H9 (cell line): ENCODE measurements at regions not wholly inside any gene's neighbourhood (a gene's known extent, or its start where the extent isn't known, plus 50 kb on each side); places are given as distances from the start of the nearest gene placed in this dataset.

Experiments
- DNase-seq: peaks from one replicate; pipeline ENCODE4 v3.0.0-alpha.2; 2017
- H2AFZ ChIP-seq: one replicate; pipeline ENCODE4 v1.6.1; 2013; ENCODE audit warnings: mild to moderate bottlenecking, low read length, control low read depth, moderate library complexity
- H2AK5ac ChIP-seq: 2 replicates; pipeline ENCODE4 v1.6.1; 2013; ENCODE audit warnings: low read length, control low read depth, mixed read lengths; ENCODE audit not compliant: insufficient read length
- H2BK120ac ChIP-seq: one replicate; pipeline ENCODE4 v1.6.1; 2013; ENCODE audit warnings: low read depth, mild to moderate bottlenecking, low read length, control low read depth, inconsistent platforms; ENCODE audit not compliant: poor library complexity, severe bottlenecking
- H2BK12ac ChIP-seq: 2 replicates; pipeline ENCODE4 v1.6.1; 2013; ENCODE audit warnings: low read length, control low read depth, mixed read lengths, low read depth; ENCODE audit not compliant: insufficient read length
- H2BK15ac ChIP-seq: 2 replicates; pipeline ENCODE4 v1.6.1; 2013; ENCODE audit warnings: low read depth, low read length, control low read depth
- H2BK20ac ChIP-seq: one replicate; pipeline ENCODE4 v1.6.1; 2013; ENCODE audit warnings: low read depth, mild to moderate bottlenecking, low read length, control low read depth, inconsistent platforms; ENCODE audit not compliant: poor library complexity, severe bottlenecking
- H2BK5ac ChIP-seq: 2 replicates; pipeline ENCODE4 v1.6.1; 2013; ENCODE audit warnings: low read length, control low read depth, mixed read lengths; ENCODE audit not compliant: insufficient read length
- H3K14ac ChIP-seq: 2 replicates; pipeline ENCODE4 v1.6.1; 2013; ENCODE audit warnings: low read length, control low read depth; ENCODE audit not compliant: insufficient read depth
- H3K18ac ChIP-seq: 2 replicates; pipeline ENCODE4 v1.6.1; 2013; ENCODE audit warnings: low read depth, mild to moderate bottlenecking, mixed read lengths, low read length, control low read depth; ENCODE audit not compliant: insufficient read length
- H3K23ac ChIP-seq: 2 replicates; pipeline ENCODE4 v1.6.1; 2013; ENCODE audit warnings: low read length, control low read depth, mixed read lengths, low read depth; ENCODE audit not compliant: insufficient read length
- H3K23me2 ChIP-seq: 2 replicates; pipeline ENCODE4 v1.6.1; 2013; ENCODE audit warnings: low read depth, mild to moderate bottlenecking, mixed read lengths, low read length, control low read depth; ENCODE audit not compliant: insufficient read length, poor library complexity, severe bottlenecking
- H3K27ac ChIP-seq: 2 replicates; pipeline ENCODE4 v1.5.1; 2013; ENCODE audit warnings: low read length, control low read depth, mixed read lengths, low read depth; ENCODE audit not compliant: insufficient read length
- H3K27me3 ChIP-seq: 2 replicates; pipeline ENCODE4 v1.6.1; 2013; ENCODE audit warnings: low read length, control low read depth, inconsistent platforms; ENCODE audit not compliant: insufficient read depth
- H3K4ac ChIP-seq: 2 replicates; pipeline ENCODE4 v1.6.1; 2013; ENCODE audit warnings: low read depth, mild to moderate bottlenecking, control low read depth, inconsistent platforms, low read length, moderate library complexity
- H3K4me1 ChIP-seq: 2 replicates; pipeline ENCODE4 v1.6.1; 2013; ENCODE audit warnings: low read length, control low read depth, inconsistent platforms; ENCODE audit not compliant: insufficient read depth
- H3K4me2 ChIP-seq: 2 replicates; pipeline ENCODE4 v1.6.1; 2013; ENCODE audit warnings: low read length, control low read depth, mixed read lengths; ENCODE audit not compliant: insufficient read length, insufficient read depth
- H3K56ac ChIP-seq: 2 replicates; pipeline ENCODE4 v1.6.1; 2013; ENCODE audit warnings: low read depth, mild to moderate bottlenecking, mixed read lengths, low read length, control low read depth; ENCODE audit not compliant: insufficient read length
- H3K79me1 ChIP-seq: 2 replicates; pipeline ENCODE4 v1.6.1; 2013; ENCODE audit warnings: low read depth, mild to moderate bottlenecking, moderate library complexity, low read length, control low read depth, inconsistent platforms; ENCODE audit not compliant: insufficient read depth, poor library complexity, severe bottlenecking
- H3K79me2 ChIP-seq: 2 replicates; pipeline ENCODE4 v1.6.1; 2013; ENCODE audit warnings: low read length, control low read depth, inconsistent platforms; ENCODE audit not compliant: insufficient read depth
- H3K9ac ChIP-seq: 2 replicates; pipeline ENCODE4 v1.6.1; 2013; ENCODE audit warnings: low read length, control low read depth, mixed read lengths; ENCODE audit not compliant: insufficient read length; ENCODE audit errors: extremely low read depth
- H3K9me3 ChIP-seq: one replicate; pipeline ENCODE4 v1.6.1; 2013; ENCODE audit warnings: low read depth, low read length, inconsistent platforms; ENCODE audit not compliant: control insufficient read depth
- H3T11ph ChIP-seq: one replicate; pipeline ENCODE4 v1.6.1; 2013; ENCODE audit warnings: mild to moderate bottlenecking, low read length, control low read depth, inconsistent platforms
- H4K20me1 ChIP-seq: one replicate; pipeline ENCODE4 v1.6.1; 2013; ENCODE audit not compliant: control insufficient read depth, insufficient read length, insufficient read depth
- H4K5ac ChIP-seq: 2 replicates; pipeline ENCODE4 v1.6.1; 2013; ENCODE audit warnings: low read depth, mild to moderate bottlenecking, mixed read lengths, low read length, control low read depth; ENCODE audit not compliant: insufficient read length
- H4K8ac ChIP-seq: replicated peaks from 2 replicates; pipeline ENCODE4 v1.6.1; 2013; ENCODE audit warnings: low read length, control low read depth, mixed read lengths, low read depth; ENCODE audit not compliant: insufficient read length
- H4K91ac ChIP-seq: 2 replicates; pipeline ENCODE4 v1.6.1; 2013; ENCODE audit warnings: low read depth, mild to moderate bottlenecking, moderate library complexity, mixed read lengths, low read length, control low read depth; ENCODE audit not compliant: insufficient read length
- H3K27ac Mint-ChIP-seq, 3 experiments: 2 replicates in 2 of 3; 3 replicates in 1 of 3; pipeline ENCODE4 v1.8.0; 2020 to 2021; ENCODE audit warnings: mixed read lengths in 3 of 3, mild to moderate bottlenecking in 1 of 3, moderate library complexity in 1 of 3
- H3K27me3 Mint-ChIP-seq: 2 replicates; pipeline ENCODE4 v1.8.0; 2021; ENCODE audit warnings: low read depth, mild to moderate bottlenecking, moderate library complexity, mixed read lengths
- H3K36me3 Mint-ChIP-seq, 3 experiments: 2 replicates in 2 of 3; 3 replicates in 1 of 3; pipeline ENCODE4 v1.8.0; 2020 to 2021; ENCODE audit warnings: low read depth in 3 of 3, mixed read lengths in 3 of 3; ENCODE audit not compliant: insufficient read depth in 1 of 3
- H3K4me1 Mint-ChIP-seq, 2 experiments: 2 replicates each; pipeline ENCODE4 v1.8.0; 2020; ENCODE audit warnings: mixed read lengths in 2 of 2
- H3K4me3 Mint-ChIP-seq, 2 experiments: 2 replicates in 1 of 2; 3 replicates in 1 of 2; pipeline ENCODE4 v1.8.0; 2020 to 2021; ENCODE audit warnings: mild to moderate bottlenecking in 2 of 2, mixed read lengths in 2 of 2, moderate library complexity in 1 of 2
- H3K9me3 Mint-ChIP-seq, 2 experiments: 2 replicates in 1 of 2; 3 replicates in 1 of 2; pipeline ENCODE4 v1.8.0; 2020; ENCODE audit warnings: mild to moderate bottlenecking in 2 of 2, mixed read lengths in 2 of 2, moderate library complexity in 1 of 2
- CTCF ChIP-seq: fragments of 200-600 bp; sonication (generic); conservative IDR thresholded peaks from 3 replicates; pipeline ENCODE4 v1.8.0; 2021; ENCODE audit warnings: antibody characterized with exemption, mild to moderate bottlenecking
- WGBS: extraction: QIAGEN DNeasy Blood & Tissue Kit; methylation state at CpG from one replicate; pipeline ENCODE4 v1.1.7; 2013; ENCODE audit warnings: missing lambda C conversion rate, low lambda C conversion rate, mixed read lengths; ENCODE audit not compliant: insufficient read length; ENCODE audit errors: extremely low coverage; 5-methylcytosine and 5-hydroxymethylcytosine counted together

GRCh38 chr6:147905711-147906110 is 397.2 kb downstream of the SAMD5 start:
- WGBS: no CpG with 5 or more reads among the region's 3 CpGs
- Histone ChIP-seq H3K4me2 (no peak overlapping the region), H2AK5ac (no peak overlapping the region), H4K8ac (no peak overlapping the region), H3K23ac (no peak overlapping the region), H4K5ac (no peak overlapping the region), H3K79me1 (no peaks in the 10 kb centered on the region), H3K14ac (no peak overlapping the region), H3T11ph (no peak overlapping the region), H3K18ac (no peak overlapping the region), H4K91ac (no peak overlapping the region), H3K9me3 (no peaks in the 10 kb centered on the region), H2BK20ac (no peak overlapping the region), H3K4ac (no peak overlapping the region), H3K4me1 (no peaks in the 10 kb centered on the region; the same call in 1 of the 2 replicates), H3K79me2 (no peaks in the 10 kb centered on the region), H3K9ac (no peak overlapping the region), H4K20me1 (no peaks in the 10 kb centered on the region), H3K56ac (no peak overlapping the region), H2BK5ac (no peak overlapping the region), H2BK12ac (no peak overlapping the region), H2BK15ac (no peak overlapping the region), H3K27ac (no peak overlapping the region), H3K23me2 (no peaks in the 10 kb centered on the region), H3K27me3 (no peaks in the 10 kb centered on the region), H2BK120ac (no peak overlapping the region), H2AFZ (no peak overlapping the region)
- DNase-seq: no peak
- H3K4me1 Mint-ChIP-seq: peaks cover 6 to 17% of the 10 kb centered on the region in 2 experiments
- no peaks in the 10 kb centered on the region for H3K27me3 Mint-ChIP-seq
- TF ChIP-seq CTCF: no peak
- no peaks in the 10 kb centered on the region for H3K9me3 Mint-ChIP-seq
- no peak overlapping the region for H3K4me3 Mint-ChIP-seq
- no peaks in the 10 kb centered on the region for H3K36me3 Mint-ChIP-seq
- H3K27ac Mint-ChIP-seq: no peak overlapping the region
